NCI-H345 (cell line): ENCODE measurements at regions not wholly inside any gene's neighbourhood (a gene's known extent, or its start where the extent isn't known, plus 50 kb on each side); places are given as distances from the start of the nearest gene placed in this dataset.

Experiments
- DNase-seq: peaks from one replicate; lab custom pipeline; 2025; lab: John Stamatoyannopoulos, UW

DNA sequence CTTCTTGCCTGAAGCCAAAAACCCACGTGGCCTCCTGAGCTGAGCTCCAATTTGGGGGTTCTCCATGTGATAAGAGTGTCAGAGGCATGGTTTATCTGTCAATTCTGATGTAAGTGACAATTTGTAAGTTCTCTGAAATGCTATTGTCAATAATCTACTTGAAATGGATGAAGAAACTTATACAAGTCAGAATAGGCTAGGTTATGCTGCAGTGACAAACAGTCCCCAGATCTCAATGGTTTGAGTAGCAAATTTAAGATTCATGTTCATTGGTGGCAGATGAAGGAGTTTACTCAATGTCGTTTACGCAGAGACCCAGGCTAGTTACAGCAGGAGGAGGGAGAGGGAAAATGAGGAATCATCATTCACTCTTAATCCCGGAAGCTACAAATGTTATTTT, 352.4 kb downstream of the KIF16B start:
- no peak for DNase-seq

DNA sequence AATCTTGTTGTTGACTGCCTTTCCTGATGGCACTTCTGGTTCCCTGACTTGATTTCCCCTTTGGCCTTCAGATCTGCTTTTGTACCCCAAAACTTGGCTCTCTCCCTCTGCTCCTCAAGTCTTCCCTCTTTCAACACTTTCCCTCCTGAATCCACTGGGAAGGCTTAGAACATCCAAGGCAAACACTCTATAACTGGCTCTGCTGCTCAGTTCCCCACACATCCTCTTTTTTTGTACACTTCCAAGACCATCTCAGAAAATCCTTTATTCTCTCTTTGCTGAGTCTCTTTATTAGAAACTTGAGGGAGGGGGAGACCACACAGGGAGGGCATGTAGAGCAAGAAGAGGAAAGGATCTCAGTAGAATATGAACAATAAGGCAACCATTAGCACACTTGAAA, 354.1 kb downstream of the KIF16B start:
- no peak for DNase-seq

DNA sequence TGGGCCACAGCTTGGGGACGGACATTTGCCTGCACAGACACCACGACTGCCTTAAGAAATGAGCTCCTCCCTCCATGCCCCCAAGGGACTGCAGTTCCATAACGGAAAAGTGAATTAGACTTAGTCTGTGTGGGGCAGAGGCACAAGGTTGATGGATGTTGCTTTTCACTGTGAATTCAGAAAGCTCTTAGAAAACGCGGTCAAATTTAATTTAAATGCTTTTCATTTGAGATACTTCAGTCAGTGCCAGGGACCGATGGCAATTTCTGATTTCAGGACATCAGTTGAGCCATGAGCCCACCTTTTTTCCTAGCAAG, 356.4 kb downstream of the KIF16B start:
- no peak for DNase-seq

DNA sequence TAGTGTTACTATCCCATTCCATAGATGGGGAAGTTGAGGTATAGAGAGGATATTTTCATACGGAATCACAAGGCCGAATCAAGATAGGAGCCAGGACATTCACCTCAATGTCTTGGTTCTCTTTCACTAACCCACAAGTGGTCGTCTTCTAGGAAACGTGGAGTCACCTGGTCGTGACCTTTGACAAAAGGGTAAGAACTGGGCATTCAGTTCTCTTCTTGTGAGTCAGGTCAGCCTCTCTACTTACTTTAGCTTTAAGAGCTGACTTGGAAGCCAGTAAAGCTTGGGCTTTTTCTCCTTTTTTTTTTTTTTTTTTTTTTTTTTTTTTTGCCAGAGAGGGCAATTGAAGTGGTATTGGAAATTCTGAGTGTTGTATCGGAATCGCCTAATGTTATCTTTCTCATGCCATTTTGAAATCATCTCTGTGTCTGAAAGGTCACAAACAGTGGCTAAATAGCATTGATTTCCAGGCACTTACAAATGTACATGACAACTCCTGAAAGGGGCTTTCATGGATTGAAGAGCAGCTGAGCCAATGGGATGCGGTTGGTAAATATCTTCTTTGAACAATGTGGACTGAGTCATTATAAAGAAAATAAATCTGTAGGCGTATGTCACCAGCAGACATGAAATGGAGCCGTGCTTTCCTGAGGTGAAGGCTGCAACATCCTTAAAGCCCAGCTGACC, 356.9 kb downstream of the KIF16B start:
- no peak for DNase-seq

DNA sequence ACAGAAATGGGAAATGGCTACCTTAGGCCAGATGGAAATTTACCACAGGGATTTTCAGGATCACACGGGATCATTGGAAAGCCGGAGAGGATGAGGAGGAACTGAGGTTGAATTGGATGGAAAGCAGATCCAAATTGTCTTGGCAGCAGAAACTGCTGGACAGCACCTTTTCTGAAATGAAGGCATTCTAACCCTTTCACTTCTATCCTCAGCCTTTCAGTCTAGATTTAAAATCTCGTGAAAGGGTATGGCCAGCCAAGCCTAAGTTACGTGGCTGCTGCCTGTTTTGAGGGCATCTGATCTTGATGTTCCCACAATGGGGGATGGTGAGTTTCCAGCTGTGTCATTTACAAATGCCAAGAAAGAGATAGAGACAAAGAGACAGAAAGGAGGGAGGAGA, 358.2 kb downstream of the KIF16B start:
- no peak for DNase-seq

DNA sequence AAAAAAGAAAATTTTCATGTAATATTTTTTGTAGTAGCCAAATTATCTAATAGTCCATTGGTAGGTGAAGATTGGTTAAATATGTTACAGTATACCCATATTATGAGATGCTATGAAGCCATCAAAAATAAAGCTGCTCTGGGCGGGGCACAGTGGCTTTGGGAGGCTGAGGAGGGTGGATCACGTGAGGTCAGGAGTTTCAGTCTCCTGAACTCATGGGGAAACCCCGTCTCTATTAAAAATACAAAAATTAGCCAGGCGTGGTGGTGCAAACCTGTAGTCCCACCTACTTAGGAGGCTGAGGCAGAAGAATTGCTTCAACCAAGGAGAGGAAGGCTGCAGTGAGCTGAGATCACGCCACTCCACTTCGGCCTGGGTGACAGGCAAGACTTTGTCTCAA, 360.5 kb downstream of the KIF16B start:
- no peak for DNase-seq

DNA sequence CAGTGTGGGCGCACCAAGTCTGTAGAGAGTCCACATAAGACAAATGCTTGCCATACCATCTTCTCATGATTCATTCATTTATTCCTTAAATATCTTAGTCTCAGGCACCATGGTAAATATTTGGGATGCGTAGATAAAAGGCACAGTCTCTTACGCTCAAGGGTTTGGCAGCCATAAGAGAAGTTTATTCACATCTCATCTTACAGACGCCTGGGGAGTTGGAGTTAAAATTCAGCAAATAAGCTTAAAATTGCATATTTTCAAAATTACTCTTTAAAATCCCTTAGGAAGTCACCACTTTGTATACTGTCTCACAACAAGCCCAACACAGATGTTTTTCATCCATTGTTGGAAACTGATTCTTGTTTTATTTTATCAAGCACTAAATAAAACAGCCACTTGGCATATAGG, 363.3 kb downstream of the KIF16B start:
- DNase-seq = no peak

DNA sequence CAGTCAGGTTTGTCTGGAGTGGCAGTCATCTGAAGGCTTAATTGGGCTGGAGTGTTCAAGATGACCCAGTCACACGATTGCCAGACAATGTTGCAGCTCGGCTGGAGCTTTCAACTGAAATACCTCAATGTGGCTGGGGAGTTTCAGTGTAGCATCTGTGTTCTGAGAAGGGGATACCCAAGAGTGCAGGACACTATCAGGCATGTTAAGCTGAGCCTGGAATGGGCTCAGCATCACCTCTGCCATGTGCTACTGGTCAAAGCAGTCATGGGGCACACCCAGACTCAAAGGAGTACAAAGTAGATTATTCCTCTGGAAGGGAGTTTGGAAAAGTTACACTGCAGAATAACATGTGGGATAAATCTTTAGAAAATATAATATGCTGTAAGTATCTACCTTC, 363.9 kb downstream of the KIF16B start:
- no peak for DNase-seq

DNA sequence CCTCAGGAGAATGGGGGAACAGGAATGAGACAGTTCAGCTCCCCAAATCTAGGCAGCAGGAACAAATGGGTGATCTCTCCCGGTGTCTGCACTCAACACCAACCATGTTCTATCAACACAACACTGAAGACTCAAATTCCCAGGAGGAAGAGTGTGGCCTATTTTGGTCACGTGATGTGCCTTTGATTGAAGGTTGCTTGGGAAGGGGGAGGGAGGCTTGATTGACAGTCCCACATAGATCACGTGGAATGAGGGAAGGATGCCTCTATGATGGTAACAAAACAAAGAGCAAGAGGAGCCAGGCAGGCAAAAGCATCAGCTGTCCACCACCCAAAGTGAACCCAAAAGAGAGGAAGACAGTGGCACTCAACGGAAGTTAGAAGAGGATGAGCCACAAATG, 364.8 kb downstream of the KIF16B start:
- DNase-seq = no peak

DNA sequence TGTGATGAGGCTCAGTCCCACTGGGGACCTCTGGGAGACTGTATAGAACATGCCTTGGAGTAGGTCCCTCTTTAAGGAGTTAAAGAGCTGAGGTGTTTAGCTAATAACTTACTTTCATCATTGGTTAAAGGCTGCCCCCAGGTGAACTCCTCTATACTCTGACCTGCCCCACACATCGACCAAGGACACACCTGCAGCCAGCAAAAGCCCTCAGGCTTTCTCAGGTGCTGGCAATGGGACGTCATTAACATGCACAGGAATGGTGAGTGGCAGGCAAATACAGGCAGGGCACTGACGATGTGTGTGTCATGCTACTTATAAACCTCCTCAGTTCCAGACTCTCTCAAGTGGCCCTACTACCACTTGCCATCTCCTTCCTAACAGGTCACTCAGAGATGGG, 366.4 kb downstream of the KIF16B start:
- DNase-seq = no peak

DNA sequence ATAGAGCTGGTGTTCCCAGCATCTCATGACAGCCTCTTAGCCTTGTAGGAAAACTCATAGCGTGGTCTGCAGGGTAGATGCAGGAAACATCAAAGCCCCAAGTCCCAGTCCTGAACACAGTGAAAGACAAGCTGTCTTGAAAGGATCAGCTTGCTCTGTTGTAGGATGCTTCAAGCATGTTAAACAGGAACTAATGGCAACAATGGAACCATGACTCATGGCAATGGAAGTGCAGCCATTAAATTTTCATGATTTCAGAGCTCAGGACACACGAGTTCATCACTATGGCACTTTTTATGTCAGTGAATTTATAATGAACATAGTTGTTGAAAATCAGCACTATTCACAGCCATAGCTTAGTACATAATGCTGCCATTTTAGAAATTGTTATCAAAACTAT, 367.7 kb downstream of the KIF16B start:
- DNase-seq = no peak

DNA sequence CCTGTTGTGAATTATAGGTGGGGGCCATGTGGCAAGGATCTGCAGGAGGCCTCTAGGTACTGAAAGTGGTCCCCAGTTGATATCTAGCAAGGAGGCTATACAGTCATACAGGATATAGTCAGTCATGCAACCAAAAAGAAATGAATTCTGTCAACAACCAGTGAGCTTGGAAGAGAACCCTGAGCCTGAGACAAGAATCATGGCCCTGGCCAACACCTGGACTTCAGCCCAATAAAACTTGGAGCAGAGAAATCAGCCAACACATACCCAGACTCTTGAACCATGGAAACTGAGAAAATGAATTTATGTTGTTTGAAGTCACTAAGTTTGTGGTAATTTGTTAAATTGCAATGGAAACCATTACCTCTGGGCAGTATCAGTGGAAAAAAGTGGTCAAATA, 370.2 kb downstream of the KIF16B start:
- no peak for DNase-seq

DNA sequence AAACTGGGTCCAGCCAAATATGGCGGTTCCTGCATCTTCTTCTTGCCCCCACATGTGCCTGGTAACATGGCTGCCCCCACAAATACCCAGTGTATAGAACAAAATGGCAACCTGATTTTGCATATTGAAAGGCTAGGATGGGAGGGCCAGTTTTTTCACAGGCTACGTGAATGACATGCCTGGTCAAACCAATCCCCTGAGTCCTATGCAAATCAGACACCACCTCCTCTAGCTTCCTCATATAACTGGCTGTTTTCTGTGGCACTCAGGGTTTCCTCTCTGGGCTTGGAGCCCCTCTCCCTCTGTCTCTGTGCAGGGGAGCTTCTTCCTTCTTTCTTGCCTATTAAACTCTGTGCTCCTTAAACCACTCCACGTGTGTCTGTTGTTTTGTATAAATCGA, 372.1 kb downstream of the KIF16B start:
- DNase-seq = no peak

DNA sequence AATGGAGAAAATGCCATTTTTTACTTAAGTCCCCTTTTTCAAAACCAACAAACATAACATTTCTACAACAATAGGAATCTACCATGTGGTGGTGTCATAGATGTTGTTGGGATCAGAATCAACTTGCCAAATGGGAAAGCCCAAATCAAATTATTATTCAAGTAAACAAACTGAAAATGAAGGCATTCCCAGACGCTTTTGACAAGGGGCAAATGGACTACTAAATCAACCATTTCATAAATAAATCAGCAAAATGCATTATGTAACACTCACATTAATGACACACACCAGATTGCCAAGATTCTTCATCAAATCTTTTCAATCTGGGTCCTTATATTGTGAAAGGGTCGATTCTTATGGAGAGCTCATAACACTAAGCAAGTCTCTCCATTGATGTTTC, 375.6 kb downstream of the KIF16B start:
- no peak for DNase-seq

DNA sequence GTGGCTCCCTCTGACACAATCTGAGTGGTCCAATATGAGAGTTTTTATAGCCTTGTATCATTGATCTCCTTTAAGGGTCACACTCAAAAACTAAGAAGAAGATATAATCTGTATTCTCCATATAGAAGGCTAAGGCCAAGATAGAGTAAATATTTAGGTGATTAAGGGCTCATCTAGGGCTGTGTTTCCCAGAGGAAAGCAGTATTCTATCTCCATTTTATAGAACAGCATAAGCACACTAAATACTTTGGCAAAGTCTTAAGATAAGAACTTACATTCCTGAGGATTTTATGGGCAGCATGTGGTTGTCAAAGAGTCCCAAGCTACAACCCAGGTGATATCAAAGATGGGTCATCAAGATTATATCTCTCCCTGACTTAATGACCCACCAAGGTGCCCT, 377.6 kb downstream of the KIF16B start:
- DNase-seq = no peak

DNA sequence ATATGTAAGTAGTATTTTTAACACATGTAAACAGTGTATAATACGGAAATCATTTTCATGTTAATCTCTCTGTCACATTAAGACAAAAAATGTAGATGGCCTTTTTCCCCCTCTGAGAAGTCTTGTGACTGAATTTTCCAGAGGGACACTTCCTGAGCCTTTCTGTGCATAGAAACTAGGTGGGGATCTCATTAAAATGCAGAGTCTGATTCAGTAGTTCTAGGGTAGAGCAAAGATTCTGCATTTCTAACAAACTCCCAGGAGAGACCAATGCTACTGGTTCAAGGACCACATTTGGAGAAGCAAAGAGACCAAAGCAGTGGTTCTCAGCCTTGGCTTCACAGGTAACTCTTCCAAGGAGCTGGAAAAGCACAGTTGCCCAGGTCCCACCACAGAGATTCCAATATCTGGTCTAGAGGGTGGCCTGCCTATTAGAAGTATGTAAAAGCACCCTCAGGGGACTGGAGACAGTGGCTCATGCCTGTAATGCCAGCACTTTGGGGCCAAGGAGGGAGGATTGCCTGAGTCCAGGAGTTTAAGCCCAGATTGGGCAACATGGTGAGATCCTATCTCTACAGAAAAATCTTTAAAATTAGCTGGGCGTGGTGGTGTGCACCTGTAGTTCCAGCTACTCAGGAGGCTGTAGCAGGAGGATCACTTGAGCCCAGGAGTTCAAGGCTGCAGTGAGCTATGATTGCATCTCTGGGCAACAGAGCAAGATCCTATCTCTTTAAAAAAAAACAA, 378.5 kb downstream of the KIF16B start:
- no peak for DNase-seq

DNA sequence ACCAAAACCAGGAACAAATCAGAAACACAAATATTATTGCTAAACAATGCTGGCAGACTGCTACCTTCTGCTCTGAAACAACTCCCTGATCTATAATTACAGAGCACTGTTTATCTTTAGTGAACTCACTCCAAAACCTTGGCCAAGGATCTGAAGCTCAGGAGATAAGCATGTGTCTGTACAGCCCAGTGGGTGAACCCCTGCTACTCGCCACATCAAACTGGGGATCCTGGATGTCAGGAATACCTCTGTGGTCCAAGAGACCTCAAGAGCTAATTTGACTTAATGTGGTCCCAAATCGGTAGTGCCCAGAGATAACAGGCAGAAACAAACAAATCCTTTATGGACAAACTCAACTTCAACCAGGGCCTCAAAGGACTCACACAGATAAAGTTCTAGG, 381.8 kb downstream of the KIF16B start:
- DNase-seq = no peak

DNA sequence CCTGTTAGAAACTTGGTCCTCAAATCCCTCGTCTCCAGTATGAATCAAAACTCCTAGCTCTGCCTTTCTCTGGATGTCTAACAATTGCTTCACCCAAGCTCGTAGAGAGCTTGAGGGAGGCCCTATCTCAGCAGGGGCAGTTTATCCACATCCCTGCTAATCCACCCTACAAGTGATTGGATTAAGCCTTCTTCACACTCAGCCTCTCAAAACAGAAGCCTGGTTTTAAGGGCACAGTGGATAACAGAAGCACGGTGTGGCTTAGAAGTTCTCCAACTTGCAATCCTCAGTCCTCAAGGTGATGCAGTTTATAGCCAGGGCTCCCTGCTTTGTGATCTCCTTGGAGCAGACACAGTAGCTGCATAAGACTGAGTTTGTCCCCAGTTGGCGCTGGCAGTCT, 383.9 kb downstream of the KIF16B start:
- DNase-seq = no peak

DNA sequence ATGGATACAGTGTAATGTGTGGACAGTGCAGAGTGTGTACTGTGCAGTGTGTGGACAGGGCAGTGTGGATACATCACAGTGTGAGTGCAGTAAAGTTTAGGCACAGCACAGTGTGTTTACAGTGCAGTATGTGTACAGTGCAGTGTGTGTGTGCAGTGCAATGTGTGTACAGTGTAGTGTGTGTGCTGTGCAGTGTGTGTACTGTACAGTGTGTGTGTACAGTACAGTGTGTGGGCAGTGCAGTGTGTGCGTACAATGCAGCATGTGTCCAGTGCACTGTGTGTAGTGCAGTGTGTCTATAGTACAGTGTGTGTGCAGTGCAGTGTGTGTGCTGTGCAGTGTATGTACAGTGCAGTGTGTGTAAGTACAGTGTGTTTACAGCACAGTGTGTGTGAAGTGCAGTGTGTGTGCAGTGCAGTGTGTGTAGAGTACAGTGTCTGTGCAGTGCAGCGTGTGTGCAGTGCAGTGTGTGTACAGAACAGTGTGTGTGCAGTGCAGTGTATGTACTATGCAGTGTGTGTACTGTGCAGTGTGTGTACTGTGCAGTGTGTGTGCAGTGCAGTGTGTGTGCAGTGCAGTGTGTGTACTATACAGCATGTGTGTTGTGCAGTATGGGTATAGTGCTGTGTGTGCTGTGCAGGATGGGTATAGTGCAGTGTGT, 385.2 kb downstream of the KIF16B start:
- no peak for DNase-seq

DNA sequence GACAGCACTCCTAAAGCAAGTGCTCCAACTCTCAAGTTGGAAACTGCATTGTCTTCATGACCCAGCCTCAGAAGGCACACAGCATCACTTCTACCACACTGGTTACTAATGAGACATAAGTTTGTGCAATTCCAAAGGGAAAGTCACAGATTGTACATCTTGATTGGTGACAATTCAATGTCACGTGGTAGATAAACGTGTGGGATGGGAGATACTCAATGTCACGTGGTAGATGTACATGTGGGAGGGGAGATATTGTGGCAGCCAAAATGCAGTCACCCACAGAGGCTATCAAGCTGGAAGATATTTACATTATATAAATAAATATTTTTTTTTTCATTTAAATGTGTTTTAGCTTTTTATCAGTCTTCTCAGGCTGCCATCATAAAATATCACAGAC, 393.3 kb downstream of the KIF16B start:
- DNase-seq = no peak

DNA sequence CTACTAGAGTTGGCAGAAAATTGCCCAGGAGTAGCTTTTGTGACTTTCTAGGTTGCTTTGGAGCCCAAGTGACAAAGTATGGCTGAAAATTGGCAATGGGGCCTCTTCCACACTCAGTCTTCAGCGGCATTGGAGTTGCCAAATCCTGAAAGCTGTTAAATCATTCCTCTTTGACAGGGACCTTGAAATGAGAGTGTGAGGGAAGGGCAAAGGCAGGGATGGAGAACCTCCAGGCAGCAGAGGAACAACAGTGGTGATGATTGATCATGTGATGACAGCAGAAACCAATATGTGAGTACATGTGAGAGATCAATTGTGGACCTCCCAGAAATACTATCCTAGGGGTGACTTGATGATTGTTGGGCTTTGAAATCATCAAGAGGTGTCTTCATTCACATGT, 393.9 kb downstream of the KIF16B start:
- DNase-seq = no peak

DNA sequence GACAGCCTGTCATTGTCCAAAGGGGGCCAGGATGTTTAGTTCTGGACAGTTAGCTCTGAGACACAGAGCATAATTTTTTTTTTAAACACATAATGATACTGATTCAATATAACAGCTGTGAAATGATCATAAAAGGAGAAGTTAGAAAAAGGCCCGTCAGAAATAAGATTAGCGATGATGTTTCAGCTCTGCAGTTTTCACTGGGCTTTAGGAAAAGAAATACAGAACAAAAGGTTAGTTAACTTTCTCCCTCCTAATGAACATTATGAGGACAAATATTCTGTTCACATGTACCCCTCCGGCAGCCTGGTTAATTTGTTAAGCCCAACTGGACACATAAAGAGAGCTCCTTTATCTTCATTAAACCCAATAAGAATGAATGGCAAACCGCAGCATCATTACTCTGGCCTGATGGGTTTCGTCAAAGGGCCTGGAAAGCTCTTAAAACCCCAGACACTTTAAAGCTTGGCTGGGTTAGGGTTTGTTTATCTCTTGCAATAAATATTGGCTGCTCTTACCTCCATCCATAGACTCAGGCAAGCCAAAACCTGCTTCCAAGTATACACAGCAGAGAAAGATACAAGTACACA, 394.6 kb downstream of the KIF16B start:
- no peak for DNase-seq

DNA sequence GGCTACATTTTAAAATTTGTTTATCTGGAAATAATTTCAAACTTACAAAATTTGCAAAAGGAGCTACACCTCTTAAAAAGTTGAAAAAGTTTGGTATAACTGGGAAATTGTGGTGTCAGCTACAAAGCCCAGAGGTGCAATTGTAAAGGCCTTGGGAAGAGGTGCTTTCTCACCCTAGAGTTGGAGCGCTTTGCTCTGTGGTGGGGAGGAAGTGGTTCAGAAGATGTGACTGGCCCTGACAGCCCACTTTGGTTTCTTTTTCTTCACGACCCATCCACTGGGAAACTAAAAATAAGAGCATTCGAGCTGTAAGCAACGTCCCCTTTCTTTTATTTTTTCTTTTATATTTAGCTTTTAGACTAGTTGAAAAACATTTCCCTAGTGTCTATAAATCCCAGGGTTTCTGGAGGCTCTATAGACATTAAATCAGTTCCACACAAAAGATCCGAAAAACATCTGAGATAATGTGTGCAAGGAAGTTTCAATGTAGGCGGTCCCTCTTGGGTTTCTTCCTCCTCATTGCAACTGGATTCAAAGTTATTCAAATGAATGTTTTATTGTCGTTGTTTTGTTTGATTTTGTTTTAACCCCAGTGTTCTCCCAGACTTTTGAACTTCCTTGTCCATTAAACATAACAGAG, 397.8 kb downstream of the KIF16B start:
- no peak for DNase-seq
